Neural crest cell (in vitro differentiated cells): ENCODE measurements at regions not wholly inside any gene's neighbourhood (a gene's known extent, or its start where the extent isn't known, plus 50 kb on each side); places are given as distances from the start of the nearest gene placed in this dataset.

Experiments used
- DNase-seq: peaks from one replicate; pipeline ENCODE4 v3.0.0; 2021; ENCODE audit warnings: low read depth, mixed read lengths, low spot score
- H3K27ac Mint-ChIP-seq: one replicate; pipeline ENCODE4 v1.8.0; 2021; ENCODE audit warnings: mild to moderate bottlenecking, mixed read lengths; ENCODE audit not compliant: unreplicated experiment
- H3K27me3 Mint-ChIP-seq: 2 replicates; pipeline ENCODE4 v1.8.0; 2021; ENCODE audit warnings: low read depth, mild to moderate bottlenecking, mixed read lengths
- H3K36me3 Mint-ChIP-seq: 2 replicates; pipeline ENCODE4 v1.8.0; 2021; ENCODE audit warnings: low read depth, mild to moderate bottlenecking, mixed read lengths
- H3K4me1 Mint-ChIP-seq: 2 replicates; pipeline ENCODE4 v1.8.0; 2021; ENCODE audit warnings: mixed read lengths
- H3K4me3 Mint-ChIP-seq: one replicate; pipeline ENCODE4 v1.8.0; 2021; ENCODE audit warnings: mild to moderate bottlenecking, mixed read lengths
- H3K9me3 Mint-ChIP-seq: 2 replicates; pipeline ENCODE4 v1.8.0; 2021; ENCODE audit warnings: mixed read lengths
- TF ChIP-seq, protein P1 (sequence below): fragments of 200-600 bp; sonication (generic); conservative IDR thresholded peaks from 2 replicates; pipeline ENCODE4 v1.5.0; 2021; ENCODE audit warnings: antibody characterized with exemption, mild to moderate bottlenecking

- H3K4me1 Mint-ChIP-seq = peaks cover 13% of the 10 kb centered on the region
- TF ChIP-seq, protein P1, sequence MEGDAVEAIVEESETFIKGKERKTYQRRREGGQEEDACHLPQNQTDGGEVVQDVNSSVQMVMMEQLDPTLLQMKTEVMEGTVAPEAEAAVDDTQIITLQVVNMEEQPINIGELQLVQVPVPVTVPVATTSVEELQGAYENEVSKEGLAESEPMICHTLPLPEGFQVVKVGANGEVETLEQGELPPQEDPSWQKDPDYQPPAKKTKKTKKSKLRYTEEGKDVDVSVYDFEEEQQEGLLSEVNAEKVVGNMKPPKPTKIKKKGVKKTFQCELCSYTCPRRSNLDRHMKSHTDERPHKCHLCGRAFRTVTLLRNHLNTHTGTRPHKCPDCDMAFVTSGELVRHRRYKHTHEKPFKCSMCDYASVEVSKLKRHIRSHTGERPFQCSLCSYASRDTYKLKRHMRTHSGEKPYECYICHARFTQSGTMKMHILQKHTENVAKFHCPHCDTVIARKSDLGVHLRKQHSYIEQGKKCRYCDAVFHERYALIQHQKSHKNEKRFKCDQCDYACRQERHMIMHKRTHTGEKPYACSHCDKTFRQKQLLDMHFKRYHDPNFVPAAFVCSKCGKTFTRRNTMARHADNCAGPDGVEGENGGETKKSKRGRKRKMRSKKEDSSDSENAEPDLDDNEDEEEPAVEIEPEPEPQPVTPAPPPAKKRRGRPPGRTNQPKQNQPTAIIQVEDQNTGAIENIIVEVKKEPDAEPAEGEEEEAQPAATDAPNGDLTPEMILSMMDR = no peak
- peaks cover 8% of the 10 kb centered on the region for H3K27me3 Mint-ChIP-seq
- H3K9me3 Mint-ChIP-seq = no peaks in the 10 kb centered on the region
- H3K4me3 Mint-ChIP-seq = no peak overlapping the region
- no peak overlapping the region for H3K27ac Mint-ChIP-seq
- DNase-seq = no peak
- no peaks in the 10 kb centered on the region for H3K36me3 Mint-ChIP-seq
Observed at GRCh38 chr14:33855672-33856071, 95.2 kb downstream of the EGLN3 start.
